ENCODE measurements at regions not wholly inside any gene's neighbourhood (a gene's known extent, or its start where the extent isn't known, plus 50 kb on each side); places are given as distances from the start of the nearest gene placed in this dataset.

DNA sequence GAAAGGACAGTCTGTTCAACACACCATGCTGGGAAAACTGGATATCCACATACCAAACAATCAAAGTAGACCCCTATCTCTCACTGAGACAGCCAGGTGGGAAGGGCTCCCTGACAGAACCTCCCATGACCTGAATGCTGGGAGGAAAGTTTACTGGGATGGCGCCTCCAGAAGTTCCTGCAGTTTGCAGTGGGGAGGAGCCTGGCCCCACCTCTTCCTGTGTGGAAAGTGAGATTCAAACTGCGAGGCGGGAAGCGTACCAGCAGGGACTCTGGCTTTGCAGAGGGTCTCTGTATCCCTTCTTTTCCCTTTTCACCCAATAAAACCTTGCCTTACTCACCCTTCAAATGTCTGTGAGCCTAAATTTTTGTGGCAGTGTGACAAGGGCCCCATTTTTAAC lies 190.7 kb downstream of the HHIPL2 start:
- TF ChIP-seq, protein P1, sequence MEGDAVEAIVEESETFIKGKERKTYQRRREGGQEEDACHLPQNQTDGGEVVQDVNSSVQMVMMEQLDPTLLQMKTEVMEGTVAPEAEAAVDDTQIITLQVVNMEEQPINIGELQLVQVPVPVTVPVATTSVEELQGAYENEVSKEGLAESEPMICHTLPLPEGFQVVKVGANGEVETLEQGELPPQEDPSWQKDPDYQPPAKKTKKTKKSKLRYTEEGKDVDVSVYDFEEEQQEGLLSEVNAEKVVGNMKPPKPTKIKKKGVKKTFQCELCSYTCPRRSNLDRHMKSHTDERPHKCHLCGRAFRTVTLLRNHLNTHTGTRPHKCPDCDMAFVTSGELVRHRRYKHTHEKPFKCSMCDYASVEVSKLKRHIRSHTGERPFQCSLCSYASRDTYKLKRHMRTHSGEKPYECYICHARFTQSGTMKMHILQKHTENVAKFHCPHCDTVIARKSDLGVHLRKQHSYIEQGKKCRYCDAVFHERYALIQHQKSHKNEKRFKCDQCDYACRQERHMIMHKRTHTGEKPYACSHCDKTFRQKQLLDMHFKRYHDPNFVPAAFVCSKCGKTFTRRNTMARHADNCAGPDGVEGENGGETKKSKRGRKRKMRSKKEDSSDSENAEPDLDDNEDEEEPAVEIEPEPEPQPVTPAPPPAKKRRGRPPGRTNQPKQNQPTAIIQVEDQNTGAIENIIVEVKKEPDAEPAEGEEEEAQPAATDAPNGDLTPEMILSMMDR (IDR thresholded peaks at IDR 0.05), result no peak
- Mint-ChIP-seq H3K9me3 (ENCODE audit: low read depth) (peaks cover 20% of the 10 kb centered on the region), H3K27ac (ENCODE audit: unreplicated experiment) (no peak overlapping the region), H3K4me3 (ENCODE audit: unreplicated experiment) (no peak overlapping the region), H3K4me1 (ENCODE audit: low read depth) (no peaks in the 10 kb centered on the region), H3K27me3 (ENCODE audit: low read depth) (peaks cover 7% of the 10 kb centered on the region), H3K36me3 (ENCODE audit: low read depth) (peaks cover 3% of the 10 kb centered on the region)
- DNase-seq (ENCODE audit: low spot score), result no peak

DNA sequence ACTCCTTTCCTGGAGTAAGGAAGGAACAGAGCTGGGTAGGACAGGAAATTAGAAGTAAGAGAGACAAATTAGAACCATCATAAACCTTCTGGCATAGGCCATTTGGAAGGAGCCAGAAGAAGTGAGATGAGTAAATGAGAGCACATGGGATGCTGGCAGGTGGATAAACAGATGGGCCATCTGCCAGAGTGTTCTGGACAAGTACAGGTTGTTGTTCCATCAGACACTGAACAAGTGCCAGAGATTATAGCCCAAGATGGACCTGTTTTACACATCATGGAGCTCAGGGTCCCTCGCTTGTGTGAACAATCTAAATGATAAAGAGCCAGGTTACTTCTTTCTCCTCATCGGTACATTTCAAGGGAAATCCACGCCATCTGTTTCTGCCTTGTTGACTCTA lies 200.3 kb downstream of the HHIPL2 start:
- Mint-ChIP-seq H3K27me3 (ENCODE audit: low read depth) (peaks cover 35% of the 10 kb centered on the region), H3K27ac (ENCODE audit: unreplicated experiment) (no peak overlapping the region), H3K36me3 (ENCODE audit: low read depth) (peaks cover 5% of the 10 kb centered on the region), H3K4me3 (ENCODE audit: unreplicated experiment) (no peak overlapping the region), H3K9me3 (ENCODE audit: low read depth) (peaks cover 7% of the 10 kb centered on the region), H3K4me1 (ENCODE audit: low read depth) (no peaks in the 10 kb centered on the region)
- no peak for DNase-seq (ENCODE audit: low spot score)
- TF ChIP-seq, protein P1 (IDR thresholded peaks at IDR 0.05), result no peak

DNA sequence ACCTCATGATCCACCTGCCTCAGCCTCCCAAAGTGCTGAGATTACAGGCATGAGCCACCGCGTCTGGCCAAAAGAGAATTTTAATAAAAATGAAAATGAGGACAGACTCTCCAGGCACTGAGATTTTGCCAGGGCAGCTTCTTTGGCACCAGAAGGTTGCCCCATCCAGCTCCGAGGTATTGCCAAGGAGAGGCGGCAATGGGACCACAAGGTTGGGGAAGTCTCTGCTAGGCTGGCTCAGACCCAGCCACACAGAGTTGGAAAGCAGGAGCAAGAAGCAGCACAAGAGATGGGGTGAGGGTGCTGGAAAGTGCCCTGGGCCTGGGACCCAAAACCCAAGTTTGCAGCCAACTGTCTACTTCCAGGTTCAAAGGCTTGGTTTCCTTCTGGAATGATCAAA lies 200.9 kb downstream of the HHIPL2 start:
- Mint-ChIP-seq H3K4me1 (ENCODE audit: low read depth) (no peaks in the 10 kb centered on the region), H3K27me3 (ENCODE audit: low read depth) (peaks cover 35% of the 10 kb centered on the region), H3K4me3 (ENCODE audit: unreplicated experiment) (no peak overlapping the region), H3K36me3 (ENCODE audit: low read depth) (peaks cover 5% of the 10 kb centered on the region), H3K27ac (ENCODE audit: unreplicated experiment) (no peak overlapping the region), H3K9me3 (ENCODE audit: low read depth) (peaks cover 7% of the 10 kb centered on the region)
- TF ChIP-seq, protein P1 (IDR thresholded peaks at IDR 0.05), result no peak
- no peak for DNase-seq (ENCODE audit: low spot score)

DNA sequence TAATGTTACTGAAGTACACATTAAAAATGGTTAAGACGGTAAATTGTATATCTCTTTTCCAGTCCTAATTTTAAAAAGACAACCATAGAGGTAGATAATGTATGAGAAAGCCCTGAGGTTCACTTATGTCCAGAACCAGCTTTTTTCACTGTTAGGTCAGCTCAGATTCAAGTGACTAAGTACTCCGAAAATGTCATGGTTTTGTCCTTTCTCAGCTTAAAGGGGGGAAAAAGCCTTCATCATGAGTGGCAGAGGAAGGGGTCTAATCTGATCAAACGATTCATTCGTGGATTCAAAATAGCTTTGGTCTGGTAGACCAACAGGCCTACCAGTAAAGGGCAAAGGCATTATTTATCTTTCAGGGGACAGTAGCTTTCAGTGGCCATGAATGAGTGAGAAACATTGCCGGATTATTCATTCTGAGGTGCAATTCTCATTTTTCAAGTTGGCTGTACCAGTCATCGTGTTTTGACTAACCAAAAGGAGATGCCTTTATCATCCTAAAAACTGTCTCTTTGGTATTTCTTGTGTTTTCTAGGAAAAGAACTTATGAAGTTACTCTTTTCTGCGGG lies 208.4 kb downstream of the HHIPL2 start:
- H3K4me1 Mint-ChIP-seq (ENCODE audit: low read depth), result peaks cover 6% of the 10 kb centered on the region
- H3K9me3 Mint-ChIP-seq (ENCODE audit: low read depth), result no peaks in the 10 kb centered on the region
- no peaks in the 10 kb centered on the region for H3K36me3 Mint-ChIP-seq (ENCODE audit: low read depth)
- H3K4me3 Mint-ChIP-seq (ENCODE audit: unreplicated experiment), result no peak overlapping the region
- peaks cover 7% of the 10 kb centered on the region for H3K27me3 Mint-ChIP-seq (ENCODE audit: low read depth)
- H3K27ac Mint-ChIP-seq (ENCODE audit: unreplicated experiment), result no peak overlapping the region
- TF ChIP-seq, protein P1 (IDR thresholded peaks at IDR 0.05), result no peak
- no peak for DNase-seq (ENCODE audit: low spot score)

DNA sequence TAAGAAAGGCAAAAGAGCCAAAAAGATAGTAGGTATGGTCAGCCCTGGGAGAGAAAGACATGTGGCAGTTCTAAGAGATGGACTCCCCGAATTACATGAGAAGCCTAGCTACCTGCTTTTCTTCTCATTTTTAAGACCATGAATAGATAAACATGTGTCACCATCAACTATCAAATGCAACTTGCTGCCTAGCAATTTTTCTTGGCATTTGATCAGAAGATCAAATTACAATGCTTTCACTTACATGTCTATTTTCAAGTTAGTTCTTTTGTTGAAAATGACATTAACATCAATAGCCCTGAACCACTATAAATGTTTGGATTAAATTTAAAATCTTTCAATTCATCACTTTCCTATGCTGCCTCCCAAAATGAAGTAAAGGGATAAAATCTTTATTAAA lies 212.3 kb downstream of the HHIPL2 start:
- Mint-ChIP-seq H3K4me1 (ENCODE audit: low read depth) (peaks cover 6% of the 10 kb centered on the region), H3K9me3 (ENCODE audit: low read depth) (no peaks in the 10 kb centered on the region), H3K27me3 (ENCODE audit: low read depth) (peaks cover 3% of the 10 kb centered on the region), H3K4me3 (ENCODE audit: unreplicated experiment) (no peak overlapping the region), H3K27ac (ENCODE audit: unreplicated experiment) (no peak overlapping the region), H3K36me3 (ENCODE audit: low read depth) (no peaks in the 10 kb centered on the region)
- DNase-seq (ENCODE audit: low spot score), result no peak
- TF ChIP-seq, protein P1 (IDR thresholded peaks at IDR 0.05), result no peak

Data from chondrocyte (in vitro differentiated cells).